SJSA1 (cell line): ENCODE measurements at regions not wholly inside any gene's neighbourhood (a gene's known extent, or its start where the extent isn't known, plus 50 kb on each side); places are given as distances from the start of the nearest gene placed in this dataset.

Source experiments
- DNase-seq, 2 experiments: peaks; one replicate each; pipeline ENCODE4 v3.0.0-alpha.2; 2015 to 2020; ENCODE audit warnings: low spot score in 2 of 2, low read depth in 1 of 2
- H3K27ac ChIP-seq: fragments of 250-450 bp; sonication (Bioruptor Pico); 2 replicates; pipeline ENCODE4 v1.5.1; 2020; ENCODE audit warnings: mild to moderate bottlenecking, moderate library complexity
- H3K27me3 ChIP-seq: fragments of 250-450 bp; sonication (Bioruptor Pico); replicated peaks from 2 replicates; pipeline ENCODE4 v1.5.1; 2020; ENCODE audit warnings: mild to moderate bottlenecking, moderate library complexity
- H3K36me3 ChIP-seq: fragments of 250-450 bp; sonication (Bioruptor Pico); 2 replicates; pipeline ENCODE4 v1.5.1; 2020; ENCODE audit warnings: mild to moderate bottlenecking
- H3K4me1 ChIP-seq: fragments of 250-450 bp; sonication (Bioruptor Pico); replicated peaks from 2 replicates; pipeline ENCODE4 v1.6.1; 2021; ENCODE audit warnings: mild to moderate bottlenecking
- H3K4me3 ChIP-seq: fragments of 250-450 bp; sonication (Bioruptor Pico); 2 replicates; pipeline ENCODE4 v1.5.1; 2020; ENCODE audit warnings: mild to moderate bottlenecking
- H3K9me3 ChIP-seq: fragments of 250-450 bp; sonication (Bioruptor Pico); replicated peaks from 2 replicates; pipeline ENCODE4 v1.5.1; 2020; ENCODE audit warnings: mild to moderate bottlenecking

- no peaks in the 10 kb centered on the region for H3K27me3 ChIP-seq
- DNase-seq = peak in 1 of 2 experiments; percentile 24
- no peaks in the 10 kb centered on the region for H3K36me3 ChIP-seq
- no peaks in the 10 kb centered on the region for H3K9me3 ChIP-seq
- peaks cover 58% of the 10 kb centered on the region for H3K4me1 ChIP-seq
- peak overlapping the region; percentile 98 for H3K27ac ChIP-seq
- H3K4me3 ChIP-seq = no peak overlapping the region
Observed at GRCh38 chr2:217102956-217103355, 243.1 kb upstream of the TNP1 start.

GRCh38 chr2:217101972-217102371 is 242.1 kb upstream of the TNP1 start:
- peaks cover 48% of the 10 kb centered on the region for H3K4me1 ChIP-seq
- H3K9me3 ChIP-seq = no peaks in the 10 kb centered on the region
- no peak overlapping the region for H3K27ac ChIP-seq
- DNase-seq = no peak
- H3K4me3 ChIP-seq = no peak overlapping the region
- no peaks in the 10 kb centered on the region for H3K27me3 ChIP-seq
- no peaks in the 10 kb centered on the region for H3K36me3 ChIP-seq

GRCh38 chr2:217099561-217099960 is 239.7 kb upstream of the TNP1 start:
- Histone ChIP-seq H3K9me3 (no peaks in the 10 kb centered on the region), H3K4me3 (no peak overlapping the region), H3K36me3 (no peaks in the 10 kb centered on the region), H3K27me3 (no peaks in the 10 kb centered on the region), H3K27ac (no peak overlapping the region), H3K4me1 (peaks cover 33% of the 10 kb centered on the region)
- DNase-seq = no peak

GRCh38 chr2:217098435-217098834 is 238.6 kb upstream of the TNP1 start:
- Histone ChIP-seq H3K4me1 (peaks cover 21% of the 10 kb centered on the region), H3K9me3 (no peaks in the 10 kb centered on the region), H3K36me3 (no peaks in the 10 kb centered on the region), H3K27me3 (no peaks in the 10 kb centered on the region), H3K4me3 (no peak overlapping the region), H3K27ac (no peak overlapping the region)
- DNase-seq = no peak

- Histone ChIP-seq H3K27me3 (no peaks in the 10 kb centered on the region), H3K4me1 (peaks cover 13% of the 10 kb centered on the region), H3K27ac (no peak overlapping the region), H3K4me3 (no peak overlapping the region), H3K9me3 (no peaks in the 10 kb centered on the region), H3K36me3 (no peaks in the 10 kb centered on the region)
- DNase-seq = no peak
Observed at GRCh38 chr2:217097346-217097745, 237.5 kb upstream of the TNP1 start.

GRCh38 chr2:217096474-217097225 is 236.8 kb upstream of the TNP1 start:
- DNase-seq = no peak
- Histone ChIP-seq H3K27me3 (no peaks in the 10 kb centered on the region), H3K36me3 (no peaks in the 10 kb centered on the region), H3K4me3 (no peak overlapping the region), H3K27ac (no peak overlapping the region), H3K9me3 (no peaks in the 10 kb centered on the region), H3K4me1 (peaks cover 13% of the 10 kb centered on the region)

GRCh38 chr2:217095511-217096205 is 235.8 kb upstream of the TNP1 start:
- H3K4me3 ChIP-seq = no peak overlapping the region
- H3K27ac ChIP-seq = no peak overlapping the region
- H3K4me1 ChIP-seq = peaks cover 13% of the 10 kb centered on the region
- no peaks in the 10 kb centered on the region for H3K9me3 ChIP-seq
- H3K27me3 ChIP-seq = no peaks in the 10 kb centered on the region
- DNase-seq = no peak
- no peaks in the 10 kb centered on the region for H3K36me3 ChIP-seq

- no peaks in the 10 kb centered on the region for H3K9me3 ChIP-seq
- H3K36me3 ChIP-seq = no peaks in the 10 kb centered on the region
- H3K27me3 ChIP-seq = no peaks in the 10 kb centered on the region
- H3K4me3 ChIP-seq = no peak overlapping the region
- DNase-seq = no peak
- H3K4me1 ChIP-seq = peaks cover 19% of the 10 kb centered on the region
- no peak overlapping the region for H3K27ac ChIP-seq
Observed at GRCh38 chr2:217092710-217093379, 233.0 kb upstream of the TNP1 start.

GRCh38 chr2:217091531-217091930 is 231.7 kb upstream of the TNP1 start:
- no peak overlapping the region for H3K27ac ChIP-seq
- H3K36me3 ChIP-seq = no peaks in the 10 kb centered on the region
- peaks cover 24% of the 10 kb centered on the region for H3K4me1 ChIP-seq
- no peaks in the 10 kb centered on the region for H3K9me3 ChIP-seq
- DNase-seq = no peak
- H3K4me3 ChIP-seq = no peak overlapping the region
- no peaks in the 10 kb centered on the region for H3K27me3 ChIP-seq

- Histone ChIP-seq H3K4me1 (peaks cover 27% of the 10 kb centered on the region), H3K36me3 (no peaks in the 10 kb centered on the region), H3K27ac (no peak overlapping the region), H3K4me3 (no peak overlapping the region), H3K9me3 (no peaks in the 10 kb centered on the region), H3K27me3 (no peaks in the 10 kb centered on the region)
- no peak for DNase-seq
Observed at GRCh38 chr2:217090884-217091283, 231.0 kb upstream of the TNP1 start.

- H3K4me3 ChIP-seq = peak overlapping the region; percentile 18
- peak in 1 of 2 experiments; percentile 48 for DNase-seq
- no peaks in the 10 kb centered on the region for H3K36me3 ChIP-seq
- H3K9me3 ChIP-seq = no peaks in the 10 kb centered on the region
- peak overlapping the region; percentile 50 for H3K27ac ChIP-seq
- H3K4me1 ChIP-seq = peaks cover 30% of the 10 kb centered on the region
- no peaks in the 10 kb centered on the region for H3K27me3 ChIP-seq
Observed at GRCh38 chr2:217090024-217090473, 230.2 kb upstream of the TNP1 start.

GRCh38 chr2:217086718-217087117 is 226.9 kb upstream of the TNP1 start:
- H3K27me3 ChIP-seq = no peaks in the 10 kb centered on the region
- H3K9me3 ChIP-seq = no peaks in the 10 kb centered on the region
- no peak overlapping the region for H3K27ac ChIP-seq
- H3K4me1 ChIP-seq = peaks cover 31% of the 10 kb centered on the region
- H3K4me3 ChIP-seq = no peak overlapping the region
- DNase-seq = no peak
- H3K36me3 ChIP-seq = no peaks in the 10 kb centered on the region

- DNase-seq = peak; percentile 76 to 87
- Histone ChIP-seq H3K36me3 (no peaks in the 10 kb centered on the region), H3K27ac (no peak overlapping the region), H3K4me3 (no peak overlapping the region), H3K4me1 (peaks cover 31% of the 10 kb centered on the region), H3K27me3 (no peaks in the 10 kb centered on the region), H3K9me3 (no peaks in the 10 kb centered on the region)
Observed at GRCh38 chr2:217086038-217086522, 226.2 kb upstream of the TNP1 start.

- DNase-seq = no peak
- H3K9me3 ChIP-seq = no peaks in the 10 kb centered on the region
- H3K4me3 ChIP-seq = no peak overlapping the region
- H3K27ac ChIP-seq = no peak overlapping the region
- H3K27me3 ChIP-seq = no peaks in the 10 kb centered on the region
- H3K4me1 ChIP-seq = peaks cover 30% of the 10 kb centered on the region
- H3K36me3 ChIP-seq = no peaks in the 10 kb centered on the region
Observed at GRCh38 chr2:217085543-217085942, 225.7 kb upstream of the TNP1 start.
